IMR-90 (cell line): ENCODE measurements at regions not wholly inside any gene's neighbourhood (a gene's known extent, or its start where the extent isn't known, plus 50 kb on each side); places are given as distances from the start of the nearest gene placed in this dataset.

Experiments used
- ATAC-seq: fragments of 200-7000 bp; cut with Tn5 transposase; 2 replicates; pipeline ENCODE4 v1.9.1; 2020; ENCODE audit warnings: low read depth, mild to moderate bottlenecking, moderate library complexity
- BruUV-seq: library from RNA; stranded (reverse); fragments of 400-500 nt; replicated peaks from 2 replicates; lab custom pipeline; 2021; lab: Mats Ljungman, UMichigan
- CTCF ChIA-PET: fragments of 300-600 bp; formaldehyde crosslinking; extraction: SDS; loops from one replicate; lab custom pipeline; 2021; ENCODE audit warnings: antibody characterized with exemption; lab: Yijun Ruan, JAX
- POLR2A ChIA-PET: fragments of 300-600 bp; sonication (Branson Sonifier 250); formaldehyde crosslinking; loops from one replicate; lab custom pipeline; 2022; ENCODE audit warnings: antibody characterized with exemption; ENCODE audit not compliant: unreplicated experiment; lab: Charles Lee
- DNase-seq: peaks from one replicate; pipeline ENCODE4 v3.0.0; 2013
- H2AFZ ChIP-seq: replicated peaks from 2 replicates; pipeline ENCODE3; 2013; ENCODE audit warnings: low read length, mild to moderate bottlenecking; ENCODE audit not compliant: poor library complexity
- H2AK5ac ChIP-seq: 2 replicates; pipeline ENCODE4 v1.6.1; 2013; ENCODE audit warnings: low read depth, low read length, inconsistent platforms
- H2AK9ac ChIP-seq: replicated peaks from 2 replicates; pipeline ENCODE3; 2013; ENCODE audit warnings: mild to moderate bottlenecking, low read depth, low read length, moderate library complexity; ENCODE audit not compliant: poor library complexity
- H2BK120ac ChIP-seq: 2 replicates; pipeline ENCODE4 v1.6.1; 2013; ENCODE audit warnings: low read depth, low read length, inconsistent platforms
- H2BK15ac ChIP-seq: 3 replicates; pipeline ENCODE4 v1.6.1; 2013; ENCODE audit warnings: low read depth, low read length, inconsistent platforms
- H2BK20ac ChIP-seq: 2 replicates; pipeline ENCODE4 v1.6.1; 2013; ENCODE audit warnings: low read depth, mild to moderate bottlenecking, inconsistent platforms, low read length, moderate library complexity
- H2BK5ac ChIP-seq: 2 replicates; pipeline ENCODE4 v1.6.1; 2013; ENCODE audit warnings: mild to moderate bottlenecking, low read depth, low read length, inconsistent platforms; ENCODE audit not compliant: poor library complexity, severe bottlenecking
- H3K14ac ChIP-seq: replicated peaks from 2 replicates; pipeline ENCODE4 v1.6.1; 2013; ENCODE audit warnings: low read depth, low read length, inconsistent platforms
- H3K18ac ChIP-seq: 2 replicates; pipeline ENCODE4 v1.6.1; 2013; ENCODE audit warnings: low read depth, low read length, control low read depth
- H3K23ac ChIP-seq: 2 replicates; pipeline ENCODE4 v1.6.1; 2013; ENCODE audit warnings: low read depth, low read length, inconsistent platforms
- H3K27ac ChIP-seq: 2 replicates; pipeline ENCODE4 v1.5.1; 2013; ENCODE audit warnings: mild to moderate bottlenecking, control low read depth, low read length; ENCODE audit not compliant: insufficient read depth
- H3K27me3 ChIP-seq: 2 replicates; pipeline ENCODE4 v1.6.1; 2013; ENCODE audit warnings: low read length; ENCODE audit not compliant: control insufficient read depth, insufficient read depth
- H3K36me3 ChIP-seq: 2 replicates; pipeline ENCODE4 v1.6.1; 2013; ENCODE audit warnings: low read length, mixed read lengths; ENCODE audit not compliant: control insufficient read depth, insufficient read depth
- H3K4ac ChIP-seq: 2 replicates; pipeline ENCODE4 v1.6.1; 2013; ENCODE audit warnings: low read depth, low read length, inconsistent platforms
- H3K4me1 ChIP-seq: 2 replicates; pipeline ENCODE4 v1.6.1; 2013; ENCODE audit warnings: low read length, mixed read lengths; ENCODE audit not compliant: control insufficient read depth, insufficient read depth
- H3K4me2 ChIP-seq: 2 replicates; pipeline ENCODE4 v1.6.1; 2013; ENCODE audit warnings: low read depth, mild to moderate bottlenecking, control low read depth, low read length, moderate library complexity
- H3K4me3 ChIP-seq: 2 replicates; pipeline ENCODE4 v1.5.1; 2013; ENCODE audit warnings: low read depth, mild to moderate bottlenecking, control low read depth, low read length, moderate library complexity; ENCODE audit not compliant: insufficient read depth
- H3K56ac ChIP-seq: 2 replicates; pipeline ENCODE4 v1.6.1; 2013; ENCODE audit warnings: low read length, inconsistent platforms; ENCODE audit not compliant: insufficient read depth; ENCODE audit errors: extremely low read depth
- H3K79me1 ChIP-seq, 2 experiments: 2 replicates each; pipeline ENCODE4 v1.6.1; 2013; ENCODE audit warnings: low read length in 2 of 2, inconsistent platforms in 1 of 2, low read depth in 1 of 2
- H3K9ac ChIP-seq: 2 replicates; pipeline ENCODE4 v1.6.1; 2013; ENCODE audit warnings: low read depth, low read length, control low read depth
- H3K9me1 ChIP-seq: 2 replicates; pipeline ENCODE4 v1.6.1; 2013; ENCODE audit warnings: low read length, inconsistent platforms; ENCODE audit not compliant: insufficient read depth
- H3K9me3 ChIP-seq: 2 replicates; pipeline ENCODE4 v1.6.1; 2013; ENCODE audit warnings: low read length; ENCODE audit not compliant: control insufficient read depth, insufficient read depth
- H4K20me1 ChIP-seq: 2 replicates; pipeline ENCODE4 v1.6.1; 2013; ENCODE audit warnings: low read length, inconsistent platforms; ENCODE audit not compliant: insufficient read depth
- H4K5ac ChIP-seq: 2 replicates; pipeline ENCODE4 v1.6.1; 2013; ENCODE audit warnings: mild to moderate bottlenecking, low read depth, low read length, control low read depth
- H4K8ac ChIP-seq, 2 experiments: 2 replicates each; pipeline ENCODE4 v1.6.1; 2013; ENCODE audit warnings: low read depth in 2 of 2, low read length in 2 of 2, control low read depth in 1 of 2, inconsistent platforms in 1 of 2
- H4K91ac ChIP-seq: 2 replicates; pipeline ENCODE4 v1.6.1; 2013; ENCODE audit warnings: low read depth, low read length, inconsistent platforms; ENCODE audit not compliant: insufficient read depth
- BHLHE40 ChIP-seq: fragments of 150-350 bp; IDR thresholded peaks from 2 replicates; pipeline ENCODE4 v1.6.1; 2016; ENCODE audit warnings: mild to moderate bottlenecking, low read depth, low read length
- CEBPB ChIP-seq: IDR thresholded peaks from 2 replicates; pipeline ENCODE4 v1.6.1; 2012; ENCODE audit warnings: low read depth, low read length, improper control_type of control experiment
- CHD1 ChIP-seq: IDR thresholded peaks from 2 replicates; pipeline ENCODE4 v1.6.1; 2012; ENCODE audit warnings: low read depth, low read length, improper control_type of control experiment
- CTCF ChIP-seq: conservative IDR thresholded peaks from 2 replicates; pipeline ENCODE4 v1.5.1; 2012; ENCODE audit warnings: mild to moderate bottlenecking, low read depth, low read length, improper control_type of control experiment
- ELK1 ChIP-seq: fragments of 150-350 bp; IDR thresholded peaks from 2 replicates; pipeline ENCODE4 v1.6.1; 2016; ENCODE audit warnings: low read depth, mild to moderate bottlenecking, low read length, moderate library complexity, borderline replicate concordance
- FOS ChIP-seq: fragments of 150-350 bp; IDR thresholded peaks from 2 replicates; pipeline ENCODE4 v1.6.1; 2016; ENCODE audit warnings: low read depth, low read length
- MAFK ChIP-seq: IDR thresholded peaks from 2 replicates; pipeline ENCODE4 v1.6.1; 2012; ENCODE audit warnings: low read depth, low read length, improper control_type of control experiment
- MAZ ChIP-seq: IDR thresholded peaks from 2 replicates; pipeline ENCODE4 v1.6.1; 2012; ENCODE audit warnings: low read depth, mild to moderate bottlenecking, low read length, improper control_type of control experiment, moderate library complexity, borderline replicate concordance
- MXI1 ChIP-seq: IDR thresholded peaks from 2 replicates; pipeline ENCODE4 v1.6.1; 2012; ENCODE audit warnings: low read depth, mild to moderate bottlenecking, low read length, moderate library complexity, borderline replicate concordance
- NFE2L2 ChIP-seq: fragments of 150-350 bp; IDR thresholded peaks from 2 replicates; pipeline ENCODE4 v1.6.1; 2016; ENCODE audit warnings: low read depth, mild to moderate bottlenecking, low read length
- POLR2A ChIP-seq: IDR thresholded peaks from 2 replicates; pipeline ENCODE4 v1.6.1; 2012; ENCODE audit warnings: mild to moderate bottlenecking, low read depth, low read length
- RAD21 ChIP-seq: IDR thresholded peaks from 2 replicates; pipeline ENCODE4 v1.6.1; 2012; ENCODE audit warnings: low read length, improper control_type of control experiment
- RCOR1 ChIP-seq: IDR thresholded peaks from 2 replicates; pipeline ENCODE4 v1.6.1; 2012; ENCODE audit warnings: mild to moderate bottlenecking, low read length, improper control_type of control experiment; ENCODE audit not compliant: insufficient replicate concordance
- RFX5 ChIP-seq: IDR thresholded peaks from 2 replicates; pipeline ENCODE4 v1.8.0; 2012; ENCODE audit warnings: low read depth, mild to moderate bottlenecking, low read length, moderate library complexity
- SMC3 ChIP-seq: fragments of 150-350 bp; IDR thresholded peaks from 2 replicates; pipeline ENCODE4 v1.6.1; 2016; ENCODE audit warnings: low read depth, mild to moderate bottlenecking, antibody characterized with exemption, low read length, moderate library complexity
- USF2 ChIP-seq: fragments of 150-350 bp; IDR thresholded peaks from 2 replicates; pipeline ENCODE4 v1.6.1; 2017; ENCODE audit warnings: mild to moderate bottlenecking, antibody characterized with exemption, low read length, low read depth
- WGBS, 2 experiments: methylation state at CpG; one replicate each; pipeline versions ENCODE4 v1.1.5 to v1.1.7; 2013; ENCODE audit warnings: missing lambda C conversion rate in 2 of 2; ENCODE audit not compliant: insufficient read length in 1 of 2; ENCODE audit errors: extremely low coverage in 2 of 2; 5-methylcytosine and 5-hydroxymethylcytosine counted together
- dilution Hi-C: fragments of 300-500 bp; cut with HindIII; formaldehyde crosslinking; loops from one replicate; pipeline ENCODE4 v1.14.3; 2018; ENCODE audit warnings: low sequenced_read_pairs; ENCODE audit not compliant: unreplicated experiment
- in situ Hi-C: fragments of 300-500 bp; cut with MboI; formaldehyde crosslinking; loops from 3 replicates; pipeline ENCODE4 v1.14.3; 2019; ENCODE audit warnings: low sequenced_read_pairs, inconsistent platforms, mixed read lengths
- intact Hi-C: fragments of 100-400 bp; cut with micrococcal nuclease; formaldehyde crosslinking; loops from 2 replicates; pipeline ENCODE4 v1.10.0; 2022

GRCh38 chr12:66942741-66943465 is 264.0 kb upstream of the GRIP1 start:
- no peaks in the 10 kb centered on the region for H3K4me1 ChIP-seq
- no TSS peak for BruUV-seq
- in situ Hi-C loops: no loop called here

More at GRCh38 chr12:66942741-66943465, 264.0 kb upstream of the GRIP1 start:
- intact Hi-C loops: no loop called here
- Histone ChIP-seq H3K4me2 (no peak overlapping the region), H3K9me3 (no peaks in the 10 kb centered on the region), H2BK5ac (no peak overlapping the region), H2AFZ (no peak overlapping the region), H4K91ac (no peak overlapping the region), H4K20me1 (no peaks in the 10 kb centered on the region), H2BK15ac (no peak overlapping the region), H2BK120ac (no peak overlapping the region), H4K5ac (no peak overlapping the region), H3K27ac (no peak overlapping the region), H3K23ac (no peak overlapping the region), H3K36me3 (no peaks in the 10 kb centered on the region), H3K9me1 (no peaks in the 10 kb centered on the region), H3K18ac (no peak overlapping the region), H3K14ac (no peak overlapping the region), H3K79me1 (no peaks in the 10 kb centered on the region), H2BK20ac (no peak overlapping the region), H3K4me3 (no peak overlapping the region), H2AK9ac (no peak overlapping the region), H3K4ac (no peak overlapping the region), H4K8ac (no peak overlapping the region), H3K56ac (no peak overlapping the region), H2AK5ac (no peak overlapping the region), H3K27me3 (no peaks in the 10 kb centered on the region), H3K9ac (no peak overlapping the region)
- DNase-seq (no peak), ATAC-seq (no peak)
- POLR2A ChIA-PET: no interaction called here
- CTCF ChIA-PET: no interaction called here
- dilution Hi-C loops: no loop called here
- 33% methylated on average over 2 of the region's 8 CpGs; no CpG with 5 or more reads in 1 of the 2 experiments for WGBS, 2 experiments
- TF ChIP-seq CTCF: no peak
- no peak for TF ChIP-seq RAD21
- TF ChIP-seq NFE2L2: no peak
- no peak for TF ChIP-seq BHLHE40
- TF ChIP-seq CHD1: no peak
- TF ChIP-seq CEBPB: no peak
- no peak for TF ChIP-seq FOS
- TF ChIP-seq RCOR1: no peak
- TF ChIP-seq USF2: no peak
- TF ChIP-seq POLR2A: no peak
- no peak for TF ChIP-seq SMC3
- TF ChIP-seq ELK1: no peak
- no peak for TF ChIP-seq RFX5
- no peak for TF ChIP-seq MXI1
- TF ChIP-seq MAZ: no peak
- no peak for TF ChIP-seq MAFK
